MCF 10A (cell line): ENCODE measurements at regions not wholly inside any gene's neighbourhood (a gene's known extent, or its start where the extent isn't known, plus 50 kb on each side); places are given as distances from the start of the nearest gene placed in this dataset.
"Not testable (repeated sequence)": the region's sequence is repeated elsewhere in the genome, so short reads cannot be mapped to it uniquely, and the experiment has no call there.

Experiments used
- BruUV-seq: library from RNA; stranded (reverse); fragments of 400-500 nt; replicated peaks from 2 replicates; lab custom pipeline; 2021; lab: Mats Ljungman, UMichigan
- CTCF ChIA-PET: fragments of 300-600 bp; sonication (Branson Sonifier 250); formaldehyde crosslinking; extraction: SDS; loops from one replicate; lab custom pipeline; 2021; ENCODE audit warnings: antibody characterized with exemption, inconsistent platforms; lab: Yijun Ruan, JAX
- POLR2A ChIA-PET: fragments of 300-600, 350-650 bp; sonication (Branson Sonifier 250); formaldehyde crosslinking; extraction: SDS; loops from one replicate; lab custom pipeline; 2020; ENCODE audit warnings: antibody characterized with exemption, inconsistent platforms; lab: Yijun Ruan, JAX
- DNase-seq: peaks from one replicate; pipeline ENCODE4 v3.0.0-alpha.2; 2018; ENCODE audit not compliant: unreplicated experiment
- H3K27ac Mint-ChIP-seq: one replicate; pipeline ENCODE4 v1.8.0; 2022; ENCODE audit warnings: mild to moderate bottlenecking, low read depth, mixed read lengths; ENCODE audit not compliant: unreplicated experiment
- H3K27me3 Mint-ChIP-seq: one replicate; pipeline ENCODE4 v1.8.0; 2022; ENCODE audit warnings: mixed read lengths; ENCODE audit not compliant: insufficient read depth, unreplicated experiment
- H3K36me3 Mint-ChIP-seq: one replicate; pipeline ENCODE4 v1.8.0; 2022; ENCODE audit warnings: mild to moderate bottlenecking, moderate library complexity, mixed read lengths; ENCODE audit not compliant: insufficient read depth, unreplicated experiment
- H3K4me1 Mint-ChIP-seq: one replicate; pipeline ENCODE4 v1.8.0; 2022; ENCODE audit warnings: mixed read lengths; ENCODE audit not compliant: insufficient read depth, unreplicated experiment
- H3K4me3 Mint-ChIP-seq: one replicate; pipeline ENCODE4 v1.8.0; 2022; ENCODE audit warnings: mild to moderate bottlenecking, moderate library complexity, mixed read lengths; ENCODE audit not compliant: unreplicated experiment
- H3K9me3 Mint-ChIP-seq: one replicate; pipeline ENCODE4 v1.8.0; 2022; ENCODE audit warnings: mixed read lengths; ENCODE audit not compliant: unreplicated experiment
- intact Hi-C: fragments of 100-400 bp; cut with micrococcal nuclease; formaldehyde crosslinking; loops from 2 replicates; pipeline ENCODE4 v1.14.1; 2022
- TF ChIP-seq, protein P1 (sequence below): fragments of 200-600 bp; IDR thresholded peaks from one replicate; pipeline ENCODE4 v1.8.0; 2022; ENCODE audit warnings: antibody characterized with exemption, mild to moderate bottlenecking; ENCODE audit not compliant: unreplicated experiment

DNA sequence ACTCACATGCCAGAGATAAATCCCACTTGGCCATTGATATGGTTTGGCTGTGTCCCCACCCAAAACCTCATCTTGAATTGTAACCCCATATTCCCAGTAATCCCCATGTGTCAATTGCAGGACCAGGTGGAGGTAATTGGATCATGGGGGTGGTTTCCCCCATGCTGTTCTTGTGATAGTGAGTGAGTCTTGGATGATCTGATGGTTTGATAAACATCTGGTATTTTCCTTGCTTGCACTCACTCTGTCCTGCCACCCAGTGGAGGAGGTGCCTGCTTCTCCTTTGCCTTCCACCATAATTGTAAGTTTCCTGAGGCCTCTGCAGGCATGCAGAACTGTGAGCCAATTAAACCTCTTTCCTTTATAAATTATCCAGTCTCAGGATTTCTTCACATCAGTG is 50.4 kb upstream of the B3GAT2 start:
- H3K4me3 Mint-ChIP-seq, H3K27ac Mint-ChIP-seq, BruUV-seq, H3K36me3 Mint-ChIP-seq, DNase-seq, POLR2A ChIA-PET, intact Hi-C loops, H3K4me1 Mint-ChIP-seq, CTCF ChIA-PET, H3K9me3 Mint-ChIP-seq: not testable (repeated sequence)
- H3K27me3 Mint-ChIP-seq = peaks cover 34% of the 10 kb centered on the region

DNA sequence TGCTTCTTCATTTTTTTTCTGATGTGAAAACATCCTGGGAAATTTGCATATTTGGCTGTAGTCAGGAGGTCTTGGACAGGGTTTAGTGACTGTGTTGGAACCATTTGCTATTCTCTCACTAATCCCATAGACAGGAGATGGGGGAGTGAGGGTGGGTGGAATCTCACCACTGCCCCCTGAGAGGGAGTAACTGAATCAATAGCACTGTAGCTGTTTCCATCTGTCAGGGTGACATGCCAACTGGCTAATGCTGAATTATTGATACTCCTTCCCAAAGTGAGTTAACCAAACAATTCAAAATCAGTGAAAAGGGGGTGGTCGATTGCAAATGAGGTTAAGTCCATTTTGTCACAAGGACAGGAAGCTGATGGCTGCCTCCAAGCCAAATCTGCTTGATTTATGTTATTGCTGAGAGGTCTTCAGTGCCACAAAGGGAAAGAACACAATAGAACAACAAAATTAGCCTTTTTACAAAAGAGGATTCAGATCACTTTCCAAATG is 55.1 kb upstream of the B3GAT2 start:
- intact Hi-C loops = loop anchor here (2.0 to 10.0 kb wide), 5 partner anchors 127 to 701 kb away; no protein-coding TSS in a partner anchor
- no peaks in the 10 kb centered on the region for H3K4me1 Mint-ChIP-seq
- CTCF ChIA-PET = interaction anchor here (0.5 to 5.3 kb wide), 24 partner anchors 11 to 791 kb away, joined by 3 to 51 read pairs (median 4); partner anchors contain the start of gene B3GAT2

DNA sequence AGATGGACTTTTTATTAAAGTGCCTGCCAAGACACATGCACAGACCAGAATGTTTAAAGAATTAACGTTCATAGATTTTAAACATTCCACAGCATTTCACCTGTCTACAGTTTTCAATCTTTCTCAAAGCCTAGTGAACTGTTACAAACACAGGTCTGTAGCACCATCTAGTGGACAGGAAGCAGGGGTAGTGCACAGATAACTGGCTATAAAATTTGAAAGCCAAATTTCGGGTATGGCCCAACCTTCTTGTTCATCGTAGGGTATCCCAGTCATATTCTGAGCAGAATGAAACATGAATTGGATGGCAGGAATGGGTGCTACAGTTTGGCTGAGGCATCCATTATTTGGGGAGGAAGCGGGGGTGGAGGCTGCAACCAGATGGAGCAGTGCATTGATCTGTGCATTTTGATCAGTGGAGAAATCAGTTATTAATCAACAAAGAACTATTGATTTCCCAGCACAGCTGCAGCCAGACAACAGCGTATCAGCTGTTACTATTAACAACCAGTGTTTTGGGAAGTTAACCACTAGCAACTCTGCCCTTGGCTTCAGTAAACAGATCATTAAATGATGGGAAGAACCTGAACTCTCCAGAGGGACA is 56.1 kb upstream of the B3GAT2 start:
- no peak overlapping the region for H3K27ac Mint-ChIP-seq
- CTCF ChIA-PET = interaction anchor here (0.5 to 5.3 kb wide), 35 partner anchors 9 to 1994 kb away, joined by 3 to 51 read pairs (median 4); partner anchors contain the start of gene B3GAT2
- no peaks in the 10 kb centered on the region for H3K4me1 Mint-ChIP-seq
- no peak overlapping the region for H3K4me3 Mint-ChIP-seq
- TF ChIP-seq, protein P1, sequence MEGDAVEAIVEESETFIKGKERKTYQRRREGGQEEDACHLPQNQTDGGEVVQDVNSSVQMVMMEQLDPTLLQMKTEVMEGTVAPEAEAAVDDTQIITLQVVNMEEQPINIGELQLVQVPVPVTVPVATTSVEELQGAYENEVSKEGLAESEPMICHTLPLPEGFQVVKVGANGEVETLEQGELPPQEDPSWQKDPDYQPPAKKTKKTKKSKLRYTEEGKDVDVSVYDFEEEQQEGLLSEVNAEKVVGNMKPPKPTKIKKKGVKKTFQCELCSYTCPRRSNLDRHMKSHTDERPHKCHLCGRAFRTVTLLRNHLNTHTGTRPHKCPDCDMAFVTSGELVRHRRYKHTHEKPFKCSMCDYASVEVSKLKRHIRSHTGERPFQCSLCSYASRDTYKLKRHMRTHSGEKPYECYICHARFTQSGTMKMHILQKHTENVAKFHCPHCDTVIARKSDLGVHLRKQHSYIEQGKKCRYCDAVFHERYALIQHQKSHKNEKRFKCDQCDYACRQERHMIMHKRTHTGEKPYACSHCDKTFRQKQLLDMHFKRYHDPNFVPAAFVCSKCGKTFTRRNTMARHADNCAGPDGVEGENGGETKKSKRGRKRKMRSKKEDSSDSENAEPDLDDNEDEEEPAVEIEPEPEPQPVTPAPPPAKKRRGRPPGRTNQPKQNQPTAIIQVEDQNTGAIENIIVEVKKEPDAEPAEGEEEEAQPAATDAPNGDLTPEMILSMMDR = peak; percentile 82
- intact Hi-C loops = loop anchor here (1.0 to 10.0 kb wide), 6 partner anchors 128 to 792 kb away; no protein-coding TSS in a partner anchor
- H3K27me3 Mint-ChIP-seq = peaks cover 56% of the 10 kb centered on the region
- POLR2A ChIA-PET = no interaction called here
- DNase-seq = peak; percentile 73
- no TSS peak for BruUV-seq
- H3K9me3 Mint-ChIP-seq = no peaks in the 10 kb centered on the region
- H3K36me3 Mint-ChIP-seq = no peaks in the 10 kb centered on the region

More for the DNA sequence above, 55.1 kb upstream of the B3GAT2 start:
- Mint-ChIP-seq H3K9me3 (no peaks in the 10 kb centered on the region), H3K27ac (no peak overlapping the region), H3K4me3 (no peak overlapping the region), H3K36me3 (no peaks in the 10 kb centered on the region), H3K27me3 (peaks cover 56% of the 10 kb centered on the region)
- BruUV-seq = no TSS peak
- POLR2A ChIA-PET = no interaction called here
- TF ChIP-seq, protein P1 = no peak
- DNase-seq = no peak

DNA sequence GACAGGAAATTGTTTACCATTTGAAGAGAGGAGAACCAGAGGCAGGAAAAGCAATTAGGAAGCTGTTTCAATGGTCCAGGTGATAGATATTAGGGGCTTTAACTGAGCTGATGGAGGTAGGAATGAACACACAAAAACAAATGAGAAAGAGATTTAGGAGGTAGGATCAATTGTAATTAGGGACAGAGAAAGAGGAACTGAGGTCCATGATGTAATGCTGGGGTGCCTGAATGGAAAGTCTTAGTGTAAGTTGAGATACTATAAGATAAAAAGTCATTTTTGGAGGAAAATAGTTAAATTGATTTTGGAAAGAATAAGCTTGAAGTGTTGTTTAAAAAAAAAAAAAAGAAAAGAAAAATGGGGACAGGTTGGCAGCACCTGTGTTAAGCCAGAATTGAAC is 58.5 kb upstream of the B3GAT2 start:
- no peaks in the 10 kb centered on the region for H3K4me1 Mint-ChIP-seq
- BruUV-seq = no TSS peak
- POLR2A ChIA-PET = no interaction called here
- H3K36me3 Mint-ChIP-seq = no peaks in the 10 kb centered on the region
- no peak overlapping the region for H3K27ac Mint-ChIP-seq
- CTCF ChIA-PET = interaction anchor here (0.7 to 1.8 kb wide), 5 partner anchors 16 to 794 kb away, joined by 3 to 5 read pairs (median 3); no protein-coding TSS in a partner anchor
- H3K4me3 Mint-ChIP-seq = no peak overlapping the region
- H3K27me3 Mint-ChIP-seq = peaks cover 35% of the 10 kb centered on the region
- intact Hi-C loops = loop anchor here (10.0 kb wide), 1 partner anchor 131 kb away; no protein-coding TSS in a partner anchor
- H3K9me3 Mint-ChIP-seq = no peaks in the 10 kb centered on the region
- TF ChIP-seq, protein P1 = no peak
- no peak for DNase-seq
